Neuronal stem cell (in vitro differentiated cells): ENCODE measurements at regions not wholly inside any gene's neighbourhood (a gene's known extent, or its start where the extent isn't known, plus 50 kb on each side); places are given as distances from the start of the nearest gene placed in this dataset.
"Not testable (repeated sequence)": the region's sequence is repeated elsewhere in the genome, so short reads cannot be mapped to it uniquely, and the experiment has no call there.

Experiments
- DNase-seq: peaks from one replicate; pipeline ENCODE4 v3.0.0-alpha.2; 2013; ENCODE audit warnings: low spot score
- H2AFZ ChIP-seq: one replicate; pipeline ENCODE4 v1.6.1; 2013; ENCODE audit warnings: mild to moderate bottlenecking, low read length, inconsistent platforms
- H2AK5ac ChIP-seq: 2 replicates; pipeline ENCODE4 v1.6.1; 2013; ENCODE audit warnings: low read depth, mild to moderate bottlenecking, inconsistent platforms, low read length, moderate library complexity, mixed read lengths
- H2BK120ac ChIP-seq: 2 replicates; pipeline ENCODE4 v1.6.1; 2013; ENCODE audit warnings: low read depth, mild to moderate bottlenecking, inconsistent platforms, low read length, moderate library complexity, mixed read lengths
- H2BK12ac ChIP-seq: one replicate; pipeline ENCODE4 v1.6.1; 2013; ENCODE audit warnings: low read length, inconsistent platforms
- H2BK15ac ChIP-seq: 2 replicates; pipeline ENCODE4 v1.6.1; 2013; ENCODE audit warnings: mild to moderate bottlenecking, low read length, inconsistent platforms, mixed read lengths
- H2BK5ac ChIP-seq: one replicate; pipeline ENCODE4 v1.6.1; 2013; ENCODE audit warnings: inconsistent platforms, mild to moderate bottlenecking, low read length, moderate library complexity
- H3K14ac ChIP-seq: one replicate; pipeline ENCODE4 v1.6.1; 2013; ENCODE audit warnings: low read length, inconsistent platforms
- H3K18ac ChIP-seq: 2 replicates; pipeline ENCODE4 v1.6.1; 2013; ENCODE audit warnings: low read length, inconsistent platforms
- H3K23ac ChIP-seq: 2 replicates; pipeline ENCODE4 v1.6.1; 2013; ENCODE audit warnings: low read depth, mild to moderate bottlenecking, mixed read lengths, low read length, inconsistent platforms; ENCODE audit not compliant: poor library complexity
- H3K27ac ChIP-seq: replicated peaks from 3 replicates; pipeline ENCODE4 v1.5.1; 2013; ENCODE audit warnings: low read length, inconsistent platforms
- H3K27me3 ChIP-seq, 3 experiments: 2 replicates each; pipeline ENCODE4 v1.6.1; 2013; ENCODE audit warnings: low read length in 3 of 3, mild to moderate bottlenecking in 2 of 3, inconsistent platforms in 1 of 3, low read depth in 1 of 3, mixed read lengths in 1 of 3, moderate library complexity in 1 of 3; ENCODE audit not compliant: control insufficient read depth in 3 of 3, insufficient read depth in 3 of 3
- H3K36me3 ChIP-seq, 2 donors: replicated peaks in 1 of 2; 2 replicates each; pipeline ENCODE4 v1.6.1; 2013; ENCODE audit warnings: low read length in 2 of 2; ENCODE audit not compliant: control insufficient read depth in 2 of 2, insufficient read depth in 2 of 2
- H3K4ac ChIP-seq: 2 replicates; pipeline ENCODE4 v1.6.1; 2013; ENCODE audit warnings: inconsistent platforms, mild to moderate bottlenecking, low read length, moderate library complexity
- H3K4me1 ChIP-seq, 2 donors: 1 replicate in 1 of 2; 2 replicates in 1 of 2; pipeline ENCODE4 v1.6.1; 2013; ENCODE audit warnings: low read length in 2 of 2, low read depth in 1 of 2; ENCODE audit not compliant: control insufficient read depth in 2 of 2, insufficient read depth in 1 of 2
- H3K4me2 ChIP-seq: one replicate; pipeline ENCODE4 v1.6.1; 2013; ENCODE audit warnings: mild to moderate bottlenecking, low read length, inconsistent platforms; ENCODE audit not compliant: insufficient read depth, poor library complexity, severe bottlenecking
- H3K4me3 ChIP-seq, 2 donors: 2 replicates each; pipeline ENCODE4 v1.5.1; 2013; ENCODE audit warnings: low read length in 2 of 2, mild to moderate bottlenecking in 2 of 2, inconsistent platforms in 1 of 2, moderate library complexity in 1 of 2
- H3K79me1 ChIP-seq: one replicate; pipeline ENCODE4 v1.6.1; 2013; ENCODE audit warnings: low read depth, mild to moderate bottlenecking, inconsistent platforms, low read length, moderate library complexity
- H3K9ac ChIP-seq: one replicate; pipeline ENCODE4 v1.6.1; 2013; ENCODE audit warnings: mild to moderate bottlenecking, low read depth, low read length, inconsistent platforms; ENCODE audit not compliant: poor library complexity
- H3K9me3 ChIP-seq, 2 donors: replicated peaks in 1 of 2; 2 replicates each; pipeline versions ENCODE3 to v1.6.1; 2013; ENCODE audit warnings: low read length in 2 of 2, mild to moderate bottlenecking in 2 of 2, inconsistent platforms in 1 of 2, low read depth in 1 of 2, mixed read lengths in 1 of 2, moderate library complexity in 1 of 2; ENCODE audit not compliant: control insufficient read depth in 2 of 2, insufficient read depth in 1 of 2
- H4K8ac ChIP-seq: one replicate; pipeline ENCODE4 v1.6.1; 2013; ENCODE audit warnings: low read depth, mild to moderate bottlenecking, inconsistent platforms, low read length, moderate library complexity
- H4K91ac ChIP-seq: one replicate; pipeline ENCODE4 v1.6.1; 2013; ENCODE audit warnings: low read length, low read depth, mild to moderate bottlenecking, inconsistent platforms; ENCODE audit not compliant: poor library complexity
- WGBS, 2 donors: extraction: QIAGEN DNeasy Blood & Tissue Kit; methylation state at CpG; one replicate each; pipeline ENCODE4 v1.1.7; 2013; ENCODE audit warnings: missing lambda C conversion rate in 2 of 2, mixed read lengths in 1 of 2; ENCODE audit not compliant: insufficient read length in 2 of 2, insufficient replicate concordance in 1 of 2; ENCODE audit errors: extremely low coverage in 2 of 2; 5-methylcytosine and 5-hydroxymethylcytosine counted together

- H3K4me1 ChIP-seq, H3K4ac ChIP-seq, H3K4me2 ChIP-seq, H3K27me3 ChIP-seq, H2BK12ac ChIP-seq, H3K4me3 ChIP-seq, DNase-seq, H2BK5ac ChIP-seq, H3K23ac ChIP-seq, H2BK15ac ChIP-seq, H3K36me3 ChIP-seq, H2AK5ac ChIP-seq, H3K14ac ChIP-seq, H2BK120ac ChIP-seq, H4K91ac ChIP-seq, H2AFZ ChIP-seq, H3K9ac ChIP-seq, H3K27ac ChIP-seq, H3K9me3 ChIP-seq, H3K79me1 ChIP-seq, H3K18ac ChIP-seq, H4K8ac ChIP-seq: not testable (repeated sequence)
- no CpG with 5 or more reads among the region's 4 CpGs for WGBS, 2 donors
These were observed 451.6 kb upstream of the PCDH10 start for GRCh38 chr4:132697505-132697904.

GRCh38 chr4:132707955-132708354 is 441.1 kb upstream of the PCDH10 start:
- H2AK5ac ChIP-seq, result no peak overlapping the region
- no CpG with 5 or more reads among the region's 2 CpGs for WGBS, 2 donors
- no peak overlapping the region for H4K8ac ChIP-seq
- no peaks in the 10 kb centered on the region for H3K9me3 ChIP-seq
- no peaks in the 10 kb centered on the region for H3K27me3 ChIP-seq
- H3K9ac ChIP-seq, result no peak overlapping the region
- no peak overlapping the region for H3K4me2 ChIP-seq
- H3K4ac ChIP-seq, result no peak overlapping the region
- H4K91ac ChIP-seq, result no peak overlapping the region
- no peaks in the 10 kb centered on the region for H3K36me3 ChIP-seq
- no peak overlapping the region for H3K14ac ChIP-seq
- no peak overlapping the region for H2BK120ac ChIP-seq
- no peak for DNase-seq
- no peaks in the 10 kb centered on the region for H3K79me1 ChIP-seq
- no peak overlapping the region for H3K18ac ChIP-seq
- H3K4me1 ChIP-seq, result no peaks in the 10 kb centered on the region
- no peak overlapping the region for H3K27ac ChIP-seq
- no peak overlapping the region for H3K4me3 ChIP-seq
- H3K23ac ChIP-seq, result no peak overlapping the region
- no peak overlapping the region for H2BK12ac ChIP-seq
- no peak overlapping the region for H2BK5ac ChIP-seq
- H2BK15ac ChIP-seq, result no peak overlapping the region
- no peak overlapping the region for H2AFZ ChIP-seq

GRCh38 chr4:132709056-132709455 is 440.0 kb upstream of the PCDH10 start:
- Histone ChIP-seq H3K4me1 (no peaks in the 10 kb centered on the region), H2AK5ac (no peak overlapping the region), H3K36me3 (no peaks in the 10 kb centered on the region), H3K27ac (no peak overlapping the region), H3K9me3 (no peaks in the 10 kb centered on the region), H3K4ac (no peak overlapping the region), H2BK12ac (no peak overlapping the region), H3K14ac (no peak overlapping the region), H3K9ac (no peak overlapping the region), H2AFZ (no peak overlapping the region), H3K4me3 (no peak overlapping the region), H4K8ac (no peak overlapping the region), H2BK15ac (no peak overlapping the region), H3K23ac (no peak overlapping the region), H3K27me3 (no peaks in the 10 kb centered on the region), H2BK120ac (no peak overlapping the region), H4K91ac (no peak overlapping the region), H2BK5ac (no peak overlapping the region), H3K18ac (no peak overlapping the region), H3K79me1 (no peaks in the 10 kb centered on the region), H3K4me2 (no peak overlapping the region)
- WGBS, 2 donors, result no CpG with 5 or more reads among the region's 1 CpG
- no peak for DNase-seq

GRCh38 chr4:132710971-132711370 is 438.1 kb upstream of the PCDH10 start:
- no peak overlapping the region for H3K27ac ChIP-seq
- no peak overlapping the region for H3K4ac ChIP-seq
- no peak overlapping the region for H4K8ac ChIP-seq
- no peak overlapping the region for H3K9ac ChIP-seq
- H3K18ac ChIP-seq, result no peak overlapping the region
- H3K23ac ChIP-seq, result no peak overlapping the region
- H3K4me2 ChIP-seq, result no peak overlapping the region
- no peak overlapping the region for H2AK5ac ChIP-seq
- H3K79me1 ChIP-seq, result no peaks in the 10 kb centered on the region
- H3K36me3 ChIP-seq, result no peaks in the 10 kb centered on the region
- H3K9me3 ChIP-seq, result no peaks in the 10 kb centered on the region
- no peak overlapping the region for H2BK15ac ChIP-seq
- H3K4me1 ChIP-seq, result no peaks in the 10 kb centered on the region
- WGBS, 2 donors, result no CpG with 5 or more reads among the region's 2 CpGs
- no peaks in the 10 kb centered on the region for H3K27me3 ChIP-seq
- no peak overlapping the region for H3K14ac ChIP-seq
- no peak overlapping the region for H3K4me3 ChIP-seq
- H4K91ac ChIP-seq, result no peak overlapping the region
- H2BK120ac ChIP-seq, result no peak overlapping the region
- H2BK5ac ChIP-seq, result no peak overlapping the region
- H2BK12ac ChIP-seq, result no peak overlapping the region
- DNase-seq, result no peak
- H2AFZ ChIP-seq, result no peak overlapping the region
